ENCODE measurements at regions not wholly inside any gene's neighbourhood (a gene's known extent, or its start where the extent isn't known, plus 50 kb on each side); places are given as distances from the start of the nearest gene placed in this dataset.

DNA sequence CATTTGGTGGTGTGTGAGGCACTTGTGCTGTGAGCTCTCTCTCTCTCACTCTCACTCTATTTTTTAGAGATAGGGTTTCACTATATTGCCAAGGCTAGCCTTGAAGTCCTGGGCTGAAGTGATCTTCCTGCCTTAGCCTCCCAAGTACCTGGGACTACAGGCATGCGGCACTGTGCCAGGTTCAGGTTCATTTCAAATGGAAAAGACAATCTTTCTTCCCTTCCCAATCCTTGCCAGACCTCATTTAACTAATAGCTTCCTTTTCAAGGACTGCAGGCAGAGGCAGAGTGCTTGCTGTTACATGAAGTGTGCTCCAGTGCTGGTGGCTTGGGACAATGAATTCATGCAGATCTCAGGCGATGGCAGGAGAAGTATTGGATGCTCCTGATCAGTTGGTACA is 73.2 kb upstream of the BICD1 start (continued):
- TF ChIP-seq, protein P1, sequence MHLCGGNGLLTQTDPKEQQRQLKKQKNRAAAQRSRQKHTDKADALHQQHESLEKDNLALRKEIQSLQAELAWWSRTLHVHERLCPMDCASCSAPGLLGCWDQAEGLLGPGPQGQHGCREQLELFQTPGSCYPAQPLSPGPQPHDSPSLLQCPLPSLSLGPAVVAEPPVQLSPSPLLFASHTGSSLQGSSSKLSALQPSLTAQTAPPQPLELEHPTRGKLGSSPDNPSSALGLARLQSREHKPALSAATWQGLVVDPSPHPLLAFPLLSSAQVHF (CRISPR knock-in tag; IDR thresholded peaks at IDR 0.05), result no peak
- TF ChIP-seq, protein P2, sequence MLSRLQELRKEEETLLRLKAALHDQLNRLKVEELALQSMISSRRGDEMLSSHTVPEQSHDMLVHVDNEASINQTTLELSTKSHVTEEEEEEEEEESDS (CRISPR knock-in tag; IDR thresholded peaks at IDR 0.05; ENCODE audit: borderline replicate concordance), result no peak
- TF ChIP-seq ZNF101 (CRISPR knock-in tag; IDR thresholded peaks at IDR 0.05; ENCODE audit: borderline replicate concordance, low read depth) (no peak), ZNF703 (CRISPR knock-in tag; IDR thresholded peaks at IDR 0.05; ENCODE audit: borderline replicate concordance) (no peak), ZMYM3 (CRISPR knock-in tag; IDR thresholded peaks at IDR 0.05) (no peak)

DNA sequence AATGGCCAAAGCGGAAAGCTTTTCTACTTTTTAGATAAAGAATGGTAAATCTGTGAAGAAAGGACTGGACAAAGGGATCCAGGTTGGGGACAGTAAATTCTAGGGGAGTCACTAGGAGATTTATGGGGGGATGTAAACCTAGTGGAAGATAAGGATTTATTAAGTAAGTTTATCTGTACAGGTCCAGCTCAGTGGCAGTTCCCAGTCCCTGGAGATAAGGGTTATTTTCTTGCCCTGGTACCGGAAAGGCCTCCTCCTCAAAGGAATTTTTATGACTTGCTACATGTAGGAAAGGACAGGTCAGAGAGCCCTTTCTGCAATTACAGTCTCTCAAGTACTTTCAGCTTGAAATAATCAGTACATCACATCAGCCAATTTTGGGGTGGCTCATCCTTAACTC is 72.6 kb upstream of the BICD1 start:
- no TSS peak for BruUV-seq (replicated peaks)
- WGBS (ENCODE audit: low lambda C conversion rate), result 72% methylated on average over 2 of the region's 2 CpGs
- Histone ChIP-seq H3K79me2 (ENCODE audit: insufficient read depth, low read length) (no peaks in the 10 kb centered on the region), H3K4me3 (replicated peaks in 1 of 3; ENCODE audit: insufficient read depth in 1 of 3, low read depth in 2 of 3, low read length in 3 of 3) (no peak overlapping the region), H3K4me2 (ENCODE audit: low read depth, low read length) (no peak overlapping the region), H3K27ac (ENCODE audit: extremely low read length, insufficient read depth, low read length) (no peak overlapping the region), H3K9me3 (ENCODE audit: low read length) (no peaks in the 10 kb centered on the region), H3K27me3 (ENCODE audit: control insufficient read depth in 1 of 2, insufficient read depth in 2 of 2, low read length in 2 of 2) (no peaks in the 10 kb centered on the region), H3K36me3 (replicated peaks in 1 of 2; ENCODE audit: control insufficient read depth in 1 of 2, insufficient read depth in 2 of 2, low read length in 2 of 2) (no peaks in the 10 kb centered on the region), H2AFZ (ENCODE audit: low read length) (no peak overlapping the region), H3K4me1 (ENCODE audit: insufficient read depth, low read length) (no peaks in the 10 kb centered on the region), H4K20me1 (ENCODE audit: insufficient read depth, low read length) (no peaks in the 10 kb centered on the region), H3K9ac (ENCODE audit: insufficient read depth, low read depth, low read length) (no peak overlapping the region)
- ATAC-seq (no peak), DNase-seq (ENCODE audit: low spot score) (no peak), FAIRE-seq (no peak)
- intact Hi-C loops (cut with micrococcal nuclease; ENCODE audit: unreplicated experiment) (no loop called here), in situ Hi-C loops (cut with HindIII; ENCODE audit: extremely low pct_ligation_motif_present, low pct_unique_long_range_greater_than_20kb) (no loop called here)
- TF ChIP-seq DMAP1 (CRISPR knock-in tag; IDR thresholded peaks at IDR 0.05) (no peak), RBM39 (IDR thresholded peaks at IDR 0.05; ENCODE audit: low read depth, low read length, poor library complexity, severe bottlenecking) (no peak), ZNF205 (CRISPR knock-in tag; IDR thresholded peaks at IDR 0.05) (no peak), MED13 (CRISPR knock-in tag; IDR thresholded peaks at IDR 0.05) (no peak), ZNF354B (CRISPR knock-in tag; IDR thresholded peaks at IDR 0.05) (no peak), ZNF713 (CRISPR knock-in tag; IDR thresholded peaks at IDR 0.05) (no peak), RAD51 (IDR thresholded peaks at IDR 0.05; ENCODE audit: borderline replicate concordance) (no peak)
- TF ChIP-seq, protein P3, sequence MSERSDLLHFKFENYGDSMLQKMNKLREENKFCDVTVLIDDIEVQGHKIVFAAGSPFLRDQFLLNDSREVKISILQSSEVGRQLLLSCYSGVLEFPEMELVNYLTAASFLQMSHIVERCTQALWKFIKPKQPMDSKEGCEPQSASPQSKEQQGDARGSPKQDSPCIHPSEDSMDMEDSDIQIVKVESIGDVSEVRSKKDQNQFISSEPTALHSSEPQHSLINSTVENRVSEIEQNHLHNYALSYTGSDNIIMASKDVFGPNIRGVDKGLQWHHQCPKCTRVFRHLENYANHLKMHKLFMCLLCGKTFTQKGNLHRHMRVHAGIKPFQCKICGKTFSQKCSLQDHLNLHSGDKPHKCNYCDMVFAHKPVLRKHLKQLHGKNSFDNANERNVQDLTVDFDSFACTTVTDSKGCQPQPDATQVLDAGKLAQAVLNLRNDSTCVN (CRISPR knock-in tag; IDR thresholded peaks at IDR 0.05; ENCODE audit: borderline replicate concordance), result no peak
- CTCF ChIA-PET (ENCODE audit: low intra/inter-chr PET ratio, low total read pairs), result no interaction called here
- POLR2A ChIA-PET, result no interaction called here

Measured in HepG2 (cell line).